Activated CD4-positive, alpha-beta T cell treated with anti-CD3 and anti-CD28 coated beads for 1 hour (primary cell): ENCODE measurements at regions not wholly inside any gene's neighbourhood (a gene's known extent, or its start where the extent isn't known, plus 50 kb on each side); places are given as distances from the start of the nearest gene placed in this dataset.

Experiments
- DNase-seq: peaks from one replicate; pipeline ENCODE4 v3.0.0-alpha.2; 2020

- no peak for DNase-seq
These were observed 178.4 kb downstream of the LACC1 start for GRCh38 chr13:44058067-44058466.

GRCh38 chr13:44058624-44059215, 179.0 kb downstream of the LACC1 start:
- no peak for DNase-seq

- no peak for DNase-seq
These were observed 182.2 kb downstream of the LACC1 start for GRCh38 chr13:44061876-44062275.

GRCh38 chr13:44063467-44063866, 183.8 kb downstream of the LACC1 start:
- DNase-seq: no peak

- DNase-seq: no peak
These were observed 184.2 kb downstream of the LACC1 start for GRCh38 chr13:44063881-44064280.

- no peak for DNase-seq
These were observed 184.7 kb downstream of the LACC1 start for GRCh38 chr13:44064357-44064756.

- no peak for DNase-seq
These were observed 188.5 kb downstream of the LACC1 start for GRCh38 chr13:44068169-44068568.

- no peak for DNase-seq
These were observed 189.0 kb downstream of the LACC1 start for GRCh38 chr13:44068737-44069136.

- DNase-seq: no peak
These were observed 192.8 kb downstream of the LACC1 start for GRCh38 chr13:44072536-44072935.

GRCh38 chr13:44074611-44075010, 194.9 kb downstream of the LACC1 start:
- no peak for DNase-seq

GRCh38 chr13:44075113-44075512, 195.4 kb downstream of the LACC1 start:
- no peak for DNase-seq

GRCh38 chr13:44078806-44079376, 199.2 kb downstream of the LACC1 start:
- no peak for DNase-seq

GRCh38 chr13:44079413-44080205, 199.9 kb downstream of the LACC1 start:
- DNase-seq: no peak

- no peak for DNase-seq
These were observed 204.4 kb downstream of the LACC1 start for GRCh38 chr13:44084146-44084545.

GRCh38 chr13:44086389-44086788, 206.7 kb downstream of the LACC1 start:
- no peak for DNase-seq

GRCh38 chr13:44088411-44088810, 208.7 kb downstream of the LACC1 start:
- DNase-seq: no peak

- no peak for DNase-seq
These were observed 209.3 kb downstream of the LACC1 start for GRCh38 chr13:44088991-44089413.

- no peak for DNase-seq
These were observed 209.7 kb downstream of the LACC1 start for GRCh38 chr13:44089452-44089851.

- DNase-seq: no peak
These were observed 212.6 kb downstream of the LACC1 start for GRCh38 chr13:44092078-44092970.

- DNase-seq: no peak
These were observed 214.2 kb downstream of the LACC1 start for GRCh38 chr13:44093607-44094564.

GRCh38 chr13:44096901-44097300, 217.2 kb downstream of the LACC1 start:
- DNase-seq: no peak

- no peak for DNase-seq
These were observed 218.9 kb downstream of the LACC1 start for GRCh38 chr13:44098559-44098958.
